ENCODE measurements at regions not wholly inside any gene's neighbourhood (a gene's known extent, or its start where the extent isn't known, plus 50 kb on each side); places are given as distances from the start of the nearest gene placed in this dataset.

DNA sequence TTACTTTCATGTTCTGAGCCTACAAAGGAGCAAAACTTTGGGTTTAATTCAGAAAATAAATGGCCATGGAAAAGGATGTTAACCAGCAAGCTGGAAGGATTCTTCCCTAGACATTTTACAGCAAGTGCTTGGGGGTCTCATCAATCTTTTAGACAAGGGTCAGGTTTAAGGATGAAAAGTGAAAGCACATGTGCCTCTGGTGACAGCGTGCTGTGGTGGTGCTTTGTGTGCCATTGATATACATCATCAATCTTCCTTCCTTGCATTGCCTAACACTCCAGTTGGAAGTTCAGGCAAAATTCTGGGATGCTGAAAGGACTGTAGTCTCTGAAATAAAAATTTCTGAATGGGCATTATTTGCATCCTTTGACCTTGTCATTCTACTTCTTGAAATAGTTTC, 171.2 kb downstream of the KCNE4 start:
- DNase-seq (ENCODE audit: low read depth), result no peak
- TF ChIP-seq, protein P1, sequence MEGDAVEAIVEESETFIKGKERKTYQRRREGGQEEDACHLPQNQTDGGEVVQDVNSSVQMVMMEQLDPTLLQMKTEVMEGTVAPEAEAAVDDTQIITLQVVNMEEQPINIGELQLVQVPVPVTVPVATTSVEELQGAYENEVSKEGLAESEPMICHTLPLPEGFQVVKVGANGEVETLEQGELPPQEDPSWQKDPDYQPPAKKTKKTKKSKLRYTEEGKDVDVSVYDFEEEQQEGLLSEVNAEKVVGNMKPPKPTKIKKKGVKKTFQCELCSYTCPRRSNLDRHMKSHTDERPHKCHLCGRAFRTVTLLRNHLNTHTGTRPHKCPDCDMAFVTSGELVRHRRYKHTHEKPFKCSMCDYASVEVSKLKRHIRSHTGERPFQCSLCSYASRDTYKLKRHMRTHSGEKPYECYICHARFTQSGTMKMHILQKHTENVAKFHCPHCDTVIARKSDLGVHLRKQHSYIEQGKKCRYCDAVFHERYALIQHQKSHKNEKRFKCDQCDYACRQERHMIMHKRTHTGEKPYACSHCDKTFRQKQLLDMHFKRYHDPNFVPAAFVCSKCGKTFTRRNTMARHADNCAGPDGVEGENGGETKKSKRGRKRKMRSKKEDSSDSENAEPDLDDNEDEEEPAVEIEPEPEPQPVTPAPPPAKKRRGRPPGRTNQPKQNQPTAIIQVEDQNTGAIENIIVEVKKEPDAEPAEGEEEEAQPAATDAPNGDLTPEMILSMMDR (conservative IDR thresholded peaks at IDR 0.05; ENCODE audit: low read depth, low read length), result no peak
- no peak overlapping the region for H3K4me3 ChIP-seq (ENCODE audit: low read length)

DNA sequence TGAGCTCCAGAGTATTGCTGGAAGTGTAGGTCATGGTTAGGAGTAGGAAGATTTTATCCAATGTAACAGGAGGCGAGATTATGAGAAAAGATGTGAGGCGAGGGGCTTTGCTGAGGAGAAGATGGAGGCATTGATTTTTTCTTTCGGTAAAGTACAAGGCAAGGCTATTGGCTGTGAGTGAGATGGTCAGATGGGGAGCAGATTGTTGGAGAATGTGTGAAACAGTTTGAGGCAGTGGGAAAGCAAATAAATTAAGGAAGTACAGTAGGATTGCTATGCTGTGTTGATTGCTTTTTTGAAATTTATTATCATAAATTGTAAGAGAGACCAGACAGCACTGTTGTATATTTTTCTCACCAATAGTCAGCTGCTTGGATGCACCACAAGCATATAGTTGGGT, 173.3 kb downstream of the KCNE4 start:
- TF ChIP-seq, protein P1 (conservative IDR thresholded peaks at IDR 0.05; ENCODE audit: low read depth, low read length), result no peak
- no peak for DNase-seq (ENCODE audit: low read depth)
- H3K4me3 ChIP-seq (ENCODE audit: low read length), result no peak overlapping the region

DNA sequence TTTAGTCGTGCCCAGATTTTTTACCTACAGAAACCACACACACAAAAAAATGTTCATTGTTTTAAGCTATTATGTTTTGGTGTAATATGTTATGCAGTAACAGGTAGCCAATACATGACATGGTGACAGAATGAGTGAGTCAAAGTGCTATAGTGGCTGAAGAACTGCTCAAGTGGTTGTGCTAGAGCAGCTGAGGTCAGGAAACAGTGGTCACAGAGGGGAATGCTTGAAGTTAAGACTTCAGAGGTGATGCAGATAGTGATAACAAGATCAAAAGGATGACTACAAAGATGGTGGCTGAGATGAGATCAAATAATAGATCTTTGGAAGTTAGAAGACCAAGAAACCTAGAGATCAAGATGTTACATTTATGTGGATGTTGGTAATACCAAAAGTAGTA, 174.3 kb downstream of the KCNE4 start:
- no peak overlapping the region for H3K4me3 ChIP-seq (ENCODE audit: low read length)
- TF ChIP-seq, protein P1 (conservative IDR thresholded peaks at IDR 0.05; ENCODE audit: low read depth, low read length), result no peak

DNA sequence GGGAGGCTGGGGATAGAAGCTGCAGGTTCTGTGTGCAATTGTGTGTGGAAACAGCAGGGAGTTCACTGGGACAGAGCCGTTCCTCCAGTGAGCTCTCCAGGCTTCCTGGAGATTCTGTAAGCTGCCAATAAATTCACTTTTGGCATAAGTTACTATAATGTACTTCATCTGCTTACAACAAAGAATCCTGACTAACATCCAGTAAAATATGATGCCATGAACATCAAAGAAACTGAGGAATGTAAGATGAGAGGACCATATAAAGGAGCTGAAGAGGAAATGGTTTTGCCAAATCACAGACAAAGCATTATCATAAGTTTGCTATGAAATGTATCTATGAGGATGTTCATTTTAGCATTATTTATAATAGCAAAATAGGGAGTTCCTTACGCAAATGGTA, 175.3 kb downstream of the KCNE4 start:
- DNase-seq (ENCODE audit: low read depth), result no peak
- TF ChIP-seq, protein P1 (conservative IDR thresholded peaks at IDR 0.05; ENCODE audit: low read depth, low read length), result no peak
- H3K4me3 ChIP-seq (ENCODE audit: low read length), result no peak overlapping the region

More for the DNA sequence above, 174.3 kb downstream of the KCNE4 start:
- DNase-seq (ENCODE audit: low read depth), result no peak

DNA sequence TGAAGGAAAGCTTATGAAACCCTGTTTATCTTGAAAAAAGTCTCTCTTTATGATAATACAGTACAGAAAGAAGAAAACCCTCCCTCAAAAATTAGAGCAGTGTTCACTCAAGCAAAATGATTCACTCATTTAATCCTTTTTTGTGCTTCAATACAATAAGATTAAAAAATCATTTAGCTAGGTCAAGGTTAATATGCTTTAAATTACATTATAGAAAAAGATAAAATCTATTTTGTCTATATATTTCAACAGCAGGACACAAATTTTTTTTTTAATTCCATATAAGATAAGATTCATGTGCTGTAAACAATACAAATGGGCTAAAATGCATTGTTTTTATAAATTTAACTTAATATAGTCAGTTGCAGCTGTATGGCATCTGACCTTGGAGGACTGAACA, 176.9 kb downstream of the KCNE4 start:
- no peak overlapping the region for H3K4me3 ChIP-seq (ENCODE audit: low read length)
- TF ChIP-seq, protein P1 (conservative IDR thresholded peaks at IDR 0.05; ENCODE audit: low read depth, low read length), result no peak
- DNase-seq (ENCODE audit: low read depth), result no peak

DNA sequence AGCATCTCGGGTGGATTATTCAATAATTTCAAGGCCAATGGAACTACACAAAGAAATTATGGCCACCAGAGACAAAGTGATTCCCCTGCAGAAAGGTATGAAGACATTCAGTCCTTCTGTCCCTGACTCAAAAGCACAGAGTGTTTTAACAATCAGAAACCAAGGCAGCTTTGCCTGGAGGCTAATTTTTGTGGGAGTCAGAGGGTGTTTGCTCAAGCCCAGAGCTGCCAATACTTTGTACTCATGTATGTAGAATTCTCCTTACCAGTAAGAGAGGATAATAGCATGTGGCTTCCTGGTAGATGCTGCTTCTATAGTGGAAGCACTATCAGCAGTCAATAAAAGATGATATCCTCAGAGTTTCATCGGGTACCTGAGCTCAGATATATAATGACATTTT, 178.4 kb downstream of the KCNE4 start:
- no peak for DNase-seq (ENCODE audit: low read depth)
- TF ChIP-seq, protein P1 (conservative IDR thresholded peaks at IDR 0.05; ENCODE audit: low read depth, low read length), result no peak
- no peak overlapping the region for H3K4me3 ChIP-seq (ENCODE audit: low read length)

DNA sequence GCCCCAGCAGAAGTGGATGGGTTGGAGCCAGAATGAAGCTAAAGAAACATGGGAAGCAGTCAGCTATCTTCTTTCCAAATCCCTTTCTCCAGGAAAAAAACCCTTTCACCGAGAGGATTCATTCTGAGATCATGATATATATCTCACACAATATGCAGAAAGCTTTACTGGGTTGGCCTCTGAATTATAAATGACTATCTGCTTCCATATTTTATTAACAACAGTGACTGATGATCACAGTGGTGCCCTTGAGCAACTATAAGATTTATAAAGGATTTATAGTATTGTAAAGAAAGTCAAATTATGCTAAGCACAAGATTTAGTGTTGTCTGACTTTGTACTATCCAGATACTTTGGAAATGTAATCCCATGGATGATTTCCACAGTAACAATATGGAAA, 180.3 kb downstream of the KCNE4 start:
- TF ChIP-seq, protein P1 (conservative IDR thresholded peaks at IDR 0.05; ENCODE audit: low read depth, low read length), result no peak
- H3K4me3 ChIP-seq (ENCODE audit: low read length), result no peak overlapping the region
- DNase-seq (ENCODE audit: low read depth), result no peak

All from retinal pigment epithelial cell (primary cell).